GM23248 (cell line): ENCODE measurements at regions not wholly inside any gene's neighbourhood (a gene's known extent, or its start where the extent isn't known, plus 50 kb on each side); places are given as distances from the start of the nearest gene placed in this dataset.

ENCODE experiments used
- EZH2 ChIP-seq: fragments of 200-600 bp; sonication (generic); IDR thresholded peaks from 2 replicates; pipeline ENCODE4 v1.6.1; 2018; ENCODE audit warnings: antibody characterized with exemption, mild to moderate bottlenecking; ENCODE audit not compliant: insufficient read depth, poor library complexity, severe bottlenecking
- EZH2phosphoT487 ChIP-seq: fragments of 200-600 bp; sonication (generic); IDR thresholded peaks from 2 replicates; pipeline ENCODE4 v1.6.1; 2018; ENCODE audit warnings: antibody characterized with exemption, moderate library complexity, mild to moderate bottlenecking, low read depth; ENCODE audit not compliant: insufficient read depth

DNA sequence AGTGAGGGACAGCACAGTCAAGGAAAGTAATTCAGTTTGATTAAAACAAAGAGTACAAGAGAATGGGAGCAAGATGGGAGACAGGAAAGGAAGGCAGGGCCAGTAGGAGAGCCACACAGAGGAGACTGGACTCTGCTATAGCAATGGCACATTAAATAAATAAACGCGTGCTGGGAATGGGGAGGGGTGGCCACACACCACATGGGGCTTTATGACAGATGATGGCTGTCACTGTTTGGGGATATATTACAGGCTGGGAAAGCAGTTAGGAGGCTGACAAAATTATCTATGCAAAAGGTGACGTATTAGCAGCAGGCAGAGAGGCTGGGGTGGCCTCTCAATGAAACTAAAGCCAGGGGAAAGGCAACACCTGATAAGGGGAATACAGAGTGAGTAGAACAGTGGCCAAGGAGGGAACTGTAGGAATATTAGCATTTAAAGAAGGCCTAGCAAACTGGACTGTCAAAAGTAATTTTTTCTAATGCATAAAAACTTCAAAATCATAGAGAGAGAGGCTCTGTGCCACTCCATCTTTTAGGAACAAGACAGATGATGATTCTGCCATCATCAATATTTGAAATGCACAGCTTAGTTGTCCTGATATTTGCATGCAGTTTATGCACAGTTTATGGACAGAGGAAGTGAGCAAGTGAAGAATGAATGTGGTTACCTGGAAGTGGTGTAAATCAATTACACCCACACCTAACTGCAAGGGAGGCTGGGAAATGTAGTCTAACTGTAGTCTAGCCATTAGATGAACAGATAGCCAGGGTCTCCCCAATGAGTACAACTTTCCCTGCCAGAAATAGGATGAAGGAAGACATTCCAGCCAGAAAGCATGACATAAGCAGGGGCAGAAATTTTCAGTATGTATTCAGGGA lies 346.5 kb downstream of the FOXO1 start:
- TF ChIP-seq EZH2 (no peak), EZH2phosphoT487 (no peak)
